ENCODE measurements at regions not wholly inside any gene's neighbourhood (a gene's known extent, or its start where the extent isn't known, plus 50 kb on each side); places are given as distances from the start of the nearest gene placed in this dataset.

DNA sequence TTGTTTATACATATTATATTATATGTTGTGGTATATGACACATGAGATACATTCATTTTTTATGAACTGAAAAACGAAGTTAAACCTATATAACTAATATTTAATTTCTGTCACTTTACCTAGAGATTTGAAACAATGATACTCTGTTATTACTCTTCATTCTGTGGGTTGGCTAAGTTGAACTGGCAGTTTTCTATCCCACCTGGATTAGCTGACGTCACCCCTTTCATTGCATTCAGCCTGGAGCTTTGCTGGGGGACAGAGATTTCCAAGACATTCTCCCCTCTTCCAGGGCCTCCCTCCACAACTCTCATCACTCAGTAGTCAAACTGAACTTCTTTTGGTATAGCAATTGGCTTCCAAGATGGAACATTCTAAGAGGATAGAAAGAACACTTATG is 309.2 kb upstream of the SATB1 start:
- Mint-ChIP-seq H3K4me3 (no peak overlapping the region), H3K27ac (no peak overlapping the region), H3K27me3 (ENCODE audit: insufficient read depth, low read depth) (no peaks in the 10 kb centered on the region), H3K9me3 (no peaks in the 10 kb centered on the region), H3K4me1 (peaks cover 15% of the 10 kb centered on the region), H3K36me3 (no peaks in the 10 kb centered on the region)
- H3K27me3 ChIP-seq: peaks cover 11% of the 10 kb centered on the region
- no peaks in the 10 kb centered on the region for H3F3A ChIP-seq (ENCODE audit: low read depth)
- peaks cover 4% of the 10 kb centered on the region for H4K20me1 ChIP-seq (ENCODE audit: low read depth)
- no peak overlapping the region for H3K4me2 ChIP-seq
- H3K9ac ChIP-seq: no peak overlapping the region
- H3K79me2 ChIP-seq (ENCODE audit: low read depth): no peaks in the 10 kb centered on the region
- no peak for DNase-seq (ENCODE audit: low spot score)
- H3K4me1 ChIP-seq: peaks cover 22% of the 10 kb centered on the region
- no peak overlapping the region for H3K27ac ChIP-seq
- no peaks in the 10 kb centered on the region for H3K9me3 ChIP-seq (ENCODE audit: low read depth)
- no peak overlapping the region for H3K4me3 ChIP-seq
- no peak overlapping the region for H2AFZ ChIP-seq (replicated peaks)
- H3K36me3 ChIP-seq: no peaks in the 10 kb centered on the region
- TF ChIP-seq EZH2phosphoT487 (IDR thresholded peaks at IDR 0.05) (no peak), EZH2 (IDR thresholded peaks at IDR 0.05) (no peak)
- TF ChIP-seq, protein P1, sequence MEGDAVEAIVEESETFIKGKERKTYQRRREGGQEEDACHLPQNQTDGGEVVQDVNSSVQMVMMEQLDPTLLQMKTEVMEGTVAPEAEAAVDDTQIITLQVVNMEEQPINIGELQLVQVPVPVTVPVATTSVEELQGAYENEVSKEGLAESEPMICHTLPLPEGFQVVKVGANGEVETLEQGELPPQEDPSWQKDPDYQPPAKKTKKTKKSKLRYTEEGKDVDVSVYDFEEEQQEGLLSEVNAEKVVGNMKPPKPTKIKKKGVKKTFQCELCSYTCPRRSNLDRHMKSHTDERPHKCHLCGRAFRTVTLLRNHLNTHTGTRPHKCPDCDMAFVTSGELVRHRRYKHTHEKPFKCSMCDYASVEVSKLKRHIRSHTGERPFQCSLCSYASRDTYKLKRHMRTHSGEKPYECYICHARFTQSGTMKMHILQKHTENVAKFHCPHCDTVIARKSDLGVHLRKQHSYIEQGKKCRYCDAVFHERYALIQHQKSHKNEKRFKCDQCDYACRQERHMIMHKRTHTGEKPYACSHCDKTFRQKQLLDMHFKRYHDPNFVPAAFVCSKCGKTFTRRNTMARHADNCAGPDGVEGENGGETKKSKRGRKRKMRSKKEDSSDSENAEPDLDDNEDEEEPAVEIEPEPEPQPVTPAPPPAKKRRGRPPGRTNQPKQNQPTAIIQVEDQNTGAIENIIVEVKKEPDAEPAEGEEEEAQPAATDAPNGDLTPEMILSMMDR (IDR thresholded peaks at IDR 0.05): no peak

DNA sequence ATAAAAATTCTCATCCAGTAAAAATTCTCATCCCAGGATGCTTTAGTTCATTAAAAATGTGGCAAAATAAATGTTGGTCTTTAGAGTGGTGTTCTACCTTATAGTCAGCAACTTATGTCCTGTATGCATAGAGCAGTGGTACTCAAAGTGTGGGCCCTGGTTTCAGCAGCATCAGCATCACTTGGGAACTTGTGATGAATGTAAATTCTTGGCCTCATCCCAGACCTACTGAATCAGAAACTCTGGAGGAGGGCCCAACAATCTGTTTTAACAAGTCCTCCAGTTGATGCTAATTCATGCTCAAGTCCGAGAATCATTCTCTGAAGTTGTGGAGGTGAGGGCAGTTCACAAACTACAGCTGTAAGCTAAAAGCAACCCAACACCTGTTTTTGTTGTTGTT is 307.3 kb upstream of the SATB1 start:
- Histone ChIP-seq H3K4me2 (no peak overlapping the region), H3K4me3 (no peak overlapping the region), H2AFZ (replicated peaks) (no peak overlapping the region), H3K79me2 (ENCODE audit: low read depth) (no peaks in the 10 kb centered on the region), H4K20me1 (ENCODE audit: low read depth) (peaks cover 4% of the 10 kb centered on the region), H3K27ac (no peak overlapping the region), H3K4me1 (peaks cover 22% of the 10 kb centered on the region), H3F3A (ENCODE audit: low read depth) (no peaks in the 10 kb centered on the region), H3K9me3 (ENCODE audit: low read depth) (no peaks in the 10 kb centered on the region), H3K27me3 (peaks cover 11% of the 10 kb centered on the region), H3K36me3 (no peaks in the 10 kb centered on the region), H3K9ac (no peak overlapping the region)
- H3K27ac Mint-ChIP-seq: no peak overlapping the region
- peaks cover 15% of the 10 kb centered on the region for H3K4me1 Mint-ChIP-seq
- DNase-seq (ENCODE audit: low spot score): no peak
- no peak overlapping the region for H3K4me3 Mint-ChIP-seq
- no peaks in the 10 kb centered on the region for H3K36me3 Mint-ChIP-seq
- no peak for TF ChIP-seq EZH2phosphoT487 (IDR thresholded peaks at IDR 0.05)
- no peak for TF ChIP-seq EZH2 (IDR thresholded peaks at IDR 0.05)
- TF ChIP-seq, protein P1 (IDR thresholded peaks at IDR 0.05): no peak
- H3K27me3 Mint-ChIP-seq (ENCODE audit: insufficient read depth, low read depth): no peaks in the 10 kb centered on the region
- no peaks in the 10 kb centered on the region for H3K9me3 Mint-ChIP-seq

DNA sequence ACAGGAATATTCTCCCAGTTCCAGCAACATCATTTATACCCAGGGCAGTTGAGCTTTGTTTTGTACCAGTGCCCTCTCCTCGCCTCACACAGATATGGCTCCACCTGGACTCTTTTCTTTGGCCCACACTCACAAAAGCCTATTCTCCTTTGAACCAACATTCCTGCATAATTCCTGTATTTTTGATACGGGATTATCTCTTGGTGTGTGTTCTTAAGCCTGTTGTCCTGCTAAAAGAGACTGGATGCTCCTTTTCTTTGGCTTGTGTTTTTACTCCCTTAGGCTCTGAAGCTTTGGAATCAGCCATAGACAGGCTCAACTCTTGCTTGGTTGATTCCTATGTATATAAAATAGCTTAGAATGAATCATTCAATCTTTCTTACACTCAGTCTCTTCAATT is 305.4 kb upstream of the SATB1 start:
- H3K36me3 ChIP-seq: no peaks in the 10 kb centered on the region
- peaks cover 15% of the 10 kb centered on the region for H3K4me1 Mint-ChIP-seq
- peaks cover 11% of the 10 kb centered on the region for H3K27me3 ChIP-seq
- no peaks in the 10 kb centered on the region for H3F3A ChIP-seq (ENCODE audit: low read depth)
- no peak for TF ChIP-seq EZH2 (IDR thresholded peaks at IDR 0.05)
- peak; percentile 99 for TF ChIP-seq EZH2phosphoT487 (IDR thresholded peaks at IDR 0.05)
- TF ChIP-seq, protein P1 (IDR thresholded peaks at IDR 0.05): no peak
- no peaks in the 10 kb centered on the region for H3K27me3 Mint-ChIP-seq (ENCODE audit: insufficient read depth, low read depth)
- no peak overlapping the region for H2AFZ ChIP-seq (replicated peaks)
- H3K36me3 Mint-ChIP-seq: no peaks in the 10 kb centered on the region
- H3K4me3 ChIP-seq: no peak overlapping the region
- H3K4me3 Mint-ChIP-seq: no peak overlapping the region
- no peak overlapping the region for H3K27ac Mint-ChIP-seq
- no peaks in the 10 kb centered on the region for H3K9me3 ChIP-seq (ENCODE audit: low read depth)
- no peaks in the 10 kb centered on the region for H3K9me3 Mint-ChIP-seq
- no peak overlapping the region for H3K27ac ChIP-seq
- H3K79me2 ChIP-seq (ENCODE audit: low read depth): no peaks in the 10 kb centered on the region
- H3K9ac ChIP-seq: no peak overlapping the region
- DNase-seq (ENCODE audit: low spot score): peak; percentile 77
- H3K4me2 ChIP-seq: peak overlapping the region; percentile 63
- peaks cover 22% of the 10 kb centered on the region for H3K4me1 ChIP-seq
- H4K20me1 ChIP-seq (ENCODE audit: low read depth): peaks cover 4% of the 10 kb centered on the region

All from neural progenitor cell (in vitro differentiated cells).